Upper lobe of right lung (tissue), 1 donor: ENCODE measurements at regions not wholly inside any gene's neighbourhood (a gene's known extent, or its start where the extent isn't known, plus 50 kb on each side); places are given as distances from the start of the nearest gene placed in this dataset.

Experiments
- ATAC-seq: fragments of 200-7000 bp; cut with Tn5 transposase; one replicate; pipeline ENCODE4 v1.9.1; 2020; ENCODE audit warnings: mild to moderate bottlenecking, moderate library complexity
- DNase-seq: peaks from one replicate; pipeline ENCODE4 v3.0.0-alpha.2; 2020
- H3K27ac ChIP-seq: fragments of 200-600 bp; one replicate; pipeline ENCODE4 v1.8.0; 2022
- H3K27me3 ChIP-seq: fragments of 200-600 bp; one replicate; pipeline ENCODE4 v1.8.0; 2022; ENCODE audit warnings: mild to moderate bottlenecking
- H3K36me3 ChIP-seq: fragments of 200-600 bp; one replicate; pipeline ENCODE4 v1.8.0; 2022
- H3K4me1 ChIP-seq: fragments of 200-600 bp; one replicate; pipeline ENCODE4 v1.8.0; 2022
- H3K4me3 ChIP-seq: fragments of 200-600 bp; one replicate; pipeline ENCODE4 v1.8.0; 2022; ENCODE audit warnings: mild to moderate bottlenecking
- H3K9me3 ChIP-seq: fragments of 200-600 bp; one replicate; pipeline ENCODE4 v1.8.0; 2022
- CTCF ChIP-seq: fragments of 200-600 bp; IDR thresholded peaks from one replicate; pipeline ENCODE4 v1.8.0; 2022; ENCODE audit warnings: antibody characterized with exemption
- intact Hi-C: fragments of 100-400 bp; cut with DNase I; formaldehyde crosslinking; loops from one replicate; pipeline ENCODE4 v1.11.0; 2022
- donor health status: DM: no; HTN: yes; CAD: no; lungs with severe emphysema.

- DNase-seq, result no peak
- intact Hi-C loops, result no loop called here
- no peak for TF ChIP-seq CTCF
These were observed 103.9 kb upstream of the COL24A1 start for GRCh38 chr1:86260476-86260875.

DNA sequence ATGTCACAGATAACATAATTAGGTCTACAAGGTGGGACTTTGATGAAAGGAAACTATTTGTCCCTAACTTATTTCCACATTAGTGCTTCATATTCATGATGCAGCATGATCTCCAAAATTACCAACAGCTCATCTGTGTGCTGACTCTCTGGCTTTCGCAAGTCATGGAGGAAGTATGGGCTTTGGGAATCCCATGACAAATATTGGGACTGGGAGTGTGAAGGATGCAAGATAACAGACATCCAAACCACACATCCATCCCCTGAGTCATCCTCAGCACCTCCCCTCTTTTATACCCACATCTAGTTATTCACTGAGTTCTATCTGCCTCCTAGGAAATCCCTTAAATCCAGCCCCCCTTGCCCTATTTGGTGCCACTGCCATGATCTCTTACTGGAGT lies 102.8 kb upstream of the COL24A1 start:
- Histone ChIP-seq H3K4me1 (no peaks in the 10 kb centered on the region), H3K27ac (no peak overlapping the region), H3K9me3 (no peaks in the 10 kb centered on the region), H3K36me3 (no peaks in the 10 kb centered on the region), H3K4me3 (no peak overlapping the region), H3K27me3 (no peaks in the 10 kb centered on the region)
- no peak for ATAC-seq
- DNase-seq, result no peak
- TF ChIP-seq CTCF, result no peak
- intact Hi-C loops, result no loop called here

More at GRCh38 chr1:86260476-86260875, 103.9 kb upstream of the COL24A1 start:
- no peak overlapping the region for H3K27ac ChIP-seq
- no peak overlapping the region for H3K4me3 ChIP-seq
- H3K9me3 ChIP-seq, result no peaks in the 10 kb centered on the region
- no peaks in the 10 kb centered on the region for H3K36me3 ChIP-seq
- H3K4me1 ChIP-seq, result no peaks in the 10 kb centered on the region
- no peak for ATAC-seq
- no peaks in the 10 kb centered on the region for H3K27me3 ChIP-seq

DNA sequence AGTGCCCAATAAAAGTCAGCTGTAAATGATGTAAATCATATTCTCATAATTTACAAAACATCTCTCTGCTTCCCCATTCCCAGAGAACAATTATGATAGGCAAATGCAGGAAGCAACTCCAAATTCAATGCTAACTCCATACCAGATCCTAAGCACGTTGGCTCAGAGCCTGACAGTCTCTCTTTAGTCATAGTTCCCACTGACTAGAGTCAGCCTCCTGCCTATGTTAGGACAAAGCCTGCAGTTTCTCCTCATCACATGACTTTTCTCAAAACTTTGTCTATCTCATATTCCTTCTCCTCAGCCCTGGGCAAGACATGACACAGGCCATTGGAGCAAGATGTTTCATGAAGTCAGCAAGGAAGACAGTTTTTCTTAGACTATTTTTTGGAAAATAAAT lies 101.5 kb upstream of the COL24A1 start:
- ATAC-seq (no peak), DNase-seq (no peak)
- Histone ChIP-seq H3K27ac (no peak overlapping the region), H3K36me3 (no peaks in the 10 kb centered on the region), H3K4me1 (no peaks in the 10 kb centered on the region), H3K4me3 (no peak overlapping the region), H3K9me3 (no peaks in the 10 kb centered on the region), H3K27me3 (no peaks in the 10 kb centered on the region)
- intact Hi-C loops, result no loop called here
- TF ChIP-seq CTCF, result no peak

DNA sequence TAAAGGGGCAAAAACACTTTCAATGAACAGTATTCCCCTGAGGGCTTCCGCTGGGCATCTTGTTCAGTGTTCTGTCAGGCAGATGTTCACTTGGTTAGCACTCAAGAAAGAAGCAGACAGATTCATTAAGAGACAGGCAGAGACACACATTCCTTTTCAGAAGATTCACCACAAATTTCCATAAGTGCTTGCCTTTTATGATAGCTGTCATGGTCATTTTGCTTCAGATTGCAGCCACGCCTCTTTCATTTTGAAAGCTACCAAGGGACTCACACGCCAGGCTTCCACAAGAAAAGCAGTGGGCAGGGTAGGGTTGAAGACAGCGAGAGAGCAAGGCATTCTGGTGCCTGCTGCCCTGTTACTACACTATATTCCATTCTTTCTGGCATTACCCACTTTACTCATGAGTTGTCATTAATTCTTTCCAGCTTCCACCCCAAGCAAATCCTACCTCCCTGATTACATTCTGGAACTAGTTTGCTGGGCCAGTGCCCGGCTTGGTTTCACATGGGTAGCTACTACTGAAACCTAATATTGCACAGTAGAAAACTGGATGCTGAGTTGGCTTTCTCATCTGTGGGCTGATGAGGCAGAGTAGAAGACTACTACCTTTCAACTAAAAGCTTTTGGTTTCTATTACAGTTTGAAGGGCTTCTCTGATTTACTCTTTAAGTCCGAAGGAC lies 91.2 kb upstream of the COL24A1 start:
- DNase-seq, result no peak
- intact Hi-C loops, result no loop called here

GRCh38 chr1:86245566-86246190 lies 89.1 kb upstream of the COL24A1 start:
- Histone ChIP-seq H3K27ac (no peak overlapping the region), H3K27me3 (no peaks in the 10 kb centered on the region), H3K4me3 (no peak overlapping the region), H3K9me3 (no peaks in the 10 kb centered on the region), H3K36me3 (no peaks in the 10 kb centered on the region), H3K4me1 (no peaks in the 10 kb centered on the region)
- ATAC-seq (no peak), DNase-seq (no peak)
- no peak for TF ChIP-seq CTCF
- intact Hi-C loops, result no loop called here

More for the DNA sequence above, 91.2 kb upstream of the COL24A1 start:
- Histone ChIP-seq H3K27me3 (no peaks in the 10 kb centered on the region), H3K4me3 (no peak overlapping the region), H3K4me1 (no peaks in the 10 kb centered on the region), H3K27ac (no peak overlapping the region), H3K9me3 (no peaks in the 10 kb centered on the region), H3K36me3 (no peaks in the 10 kb centered on the region)
- TF ChIP-seq CTCF, result no peak
- ATAC-seq, result no peak
